ENCODE measurements at regions not wholly inside any gene's neighbourhood (a gene's known extent, or its start where the extent isn't known, plus 50 kb on each side); places are given as distances from the start of the nearest gene placed in this dataset.

GRCh38 chr11:122030286-122030685 lies 85.7 kb downstream of the BLID start:
- no peak for DNase-seq (ENCODE audit: low spot score in 2 of 2)
- 61 to 68% methylated on average over 3 of the region's 3 CpGs for WGBS, 2 donors
- TF ChIP-seq CTCF (IDR thresholded peaks at IDR 0.05) (no peak), POLR2A (IDR thresholded peaks at IDR 0.05) (no peak)
- intact Hi-C loops (cut with DNase I; ENCODE audit: low total_unique reads): no loop called here
- H3K4me3 ChIP-seq (ENCODE audit: low read depth, poor library complexity, severe bottlenecking): no peak overlapping the region

- no peak for TF ChIP-seq CTCF (IDR thresholded peaks at IDR 0.05)
- no peak for TF ChIP-seq POLR2A (IDR thresholded peaks at IDR 0.05)
- H3K4me3 ChIP-seq (ENCODE audit: low read depth, poor library complexity, severe bottlenecking): no peak overlapping the region
- intact Hi-C loops (cut with DNase I; ENCODE audit: low total_unique reads): no loop called here
- WGBS, 2 donors: 81 to 90% methylated on average over 4 of the region's 4 CpGs
- DNase-seq (ENCODE audit: low spot score in 2 of 2): no peak
These were observed 87.5 kb downstream of the BLID start for GRCh38 chr11:122028545-122028944.

GRCh38 chr11:122028036-122028435 lies 88.0 kb downstream of the BLID start:
- WGBS, 2 donors: 90 to 95% methylated on average over 2 of the region's 2 CpGs
- DNase-seq (ENCODE audit: low spot score in 2 of 2): no peak
- TF ChIP-seq CTCF (IDR thresholded peaks at IDR 0.05) (no peak), POLR2A (IDR thresholded peaks at IDR 0.05) (no peak)
- intact Hi-C loops (cut with DNase I; ENCODE audit: low total_unique reads): no loop called here
- no peak overlapping the region for H3K4me3 ChIP-seq (ENCODE audit: low read depth, poor library complexity, severe bottlenecking)

GRCh38 chr11:122025757-122026156 lies 90.3 kb downstream of the BLID start:
- no peak overlapping the region for H3K4me3 ChIP-seq (ENCODE audit: low read depth, poor library complexity, severe bottlenecking)
- 92 to 93% methylated on average over 12 of the region's 12 CpGs for WGBS, 2 donors
- no peak for TF ChIP-seq CTCF (IDR thresholded peaks at IDR 0.05)
- TF ChIP-seq POLR2A (IDR thresholded peaks at IDR 0.05): no peak
- intact Hi-C loops (cut with DNase I; ENCODE audit: low total_unique reads): no loop called here
- no peak for DNase-seq (ENCODE audit: low spot score in 2 of 2)

- no peak overlapping the region for H3K4me3 ChIP-seq (ENCODE audit: low read depth, poor library complexity, severe bottlenecking)
- 57 to 58% methylated on average over 3 of the region's 3 CpGs for WGBS, 2 donors
- DNase-seq (ENCODE audit: low spot score in 2 of 2): no peak
- intact Hi-C loops (cut with DNase I; ENCODE audit: low total_unique reads): no loop called here
- no peak for TF ChIP-seq POLR2A (IDR thresholded peaks at IDR 0.05)
- TF ChIP-seq CTCF (IDR thresholded peaks at IDR 0.05): no peak
These were observed 91.7 kb downstream of the BLID start for GRCh38 chr11:122024278-122024677.

- intact Hi-C loops (cut with DNase I; ENCODE audit: low total_unique reads): no loop called here
- DNase-seq (ENCODE audit: low spot score in 2 of 2): no peak
- H3K4me3 ChIP-seq (ENCODE audit: low read depth, poor library complexity, severe bottlenecking): no peak overlapping the region
- TF ChIP-seq CTCF (IDR thresholded peaks at IDR 0.05): no peak
- no peak for TF ChIP-seq POLR2A (IDR thresholded peaks at IDR 0.05)
- 68 to 71% methylated on average over 8 of the region's 8 CpGs for WGBS, 2 donors
These were observed 92.3 kb downstream of the BLID start for GRCh38 chr11:122023614-122024250.

All from lower leg skin (tissue), 4 donors.